HG03139 (cell line): ENCODE measurements at regions not wholly inside any gene's neighbourhood (a gene's known extent, or its start where the extent isn't known, plus 50 kb on each side); places are given as distances from the start of the nearest gene placed in this dataset.
"Not testable (repeated sequence)": the region's sequence is repeated elsewhere in the genome, so short reads cannot be mapped to it uniquely, and the experiment has no call there.

Experiments used
- ATAC-seq: cut with Tn5 transposase; IDR thresholded peaks from one replicate; pipeline ENCODE4 v1.9.1; 2021; ENCODE audit not compliant: unreplicated experiment

DNA sequence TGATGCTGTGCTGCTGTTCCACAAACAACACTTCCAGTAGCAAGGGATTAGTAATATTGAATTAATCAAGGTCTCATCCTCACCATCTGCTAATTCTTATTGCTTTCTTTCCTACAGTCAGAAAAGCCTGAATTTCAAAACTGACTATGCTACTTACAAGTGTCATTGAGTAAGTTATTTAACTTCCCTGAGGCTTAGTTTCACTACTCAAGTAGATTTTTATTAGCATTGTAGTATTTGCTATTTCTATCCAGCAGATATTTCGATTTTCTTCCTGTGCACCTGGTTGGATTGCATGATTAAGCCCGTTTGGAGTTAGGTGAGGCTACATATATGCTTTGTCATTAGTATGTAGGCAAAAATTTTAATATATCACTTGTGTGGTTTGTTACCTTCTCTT lies 591.5 kb downstream of the TRHDE start:
- ATAC-seq = no peak

DNA sequence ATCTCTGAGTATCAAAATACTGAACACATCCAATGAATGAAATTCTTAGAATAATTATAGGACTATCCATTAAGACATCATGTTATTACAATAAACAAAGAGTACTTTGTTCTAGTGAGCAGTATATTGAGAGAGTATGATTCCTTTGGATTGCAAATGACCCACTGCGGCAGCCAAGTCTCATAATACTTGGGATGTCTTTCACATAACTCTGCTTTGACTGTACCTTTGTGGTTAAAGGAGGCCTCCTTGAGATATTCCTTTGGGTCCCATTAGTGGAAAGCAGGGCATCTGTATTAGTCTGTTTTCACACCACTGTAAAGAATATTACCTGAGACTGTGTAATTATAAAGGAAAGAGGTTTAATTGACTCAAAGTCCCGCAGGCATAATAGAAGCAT lies 593.8 kb downstream of the TRHDE start:
- ATAC-seq = no peak

DNA sequence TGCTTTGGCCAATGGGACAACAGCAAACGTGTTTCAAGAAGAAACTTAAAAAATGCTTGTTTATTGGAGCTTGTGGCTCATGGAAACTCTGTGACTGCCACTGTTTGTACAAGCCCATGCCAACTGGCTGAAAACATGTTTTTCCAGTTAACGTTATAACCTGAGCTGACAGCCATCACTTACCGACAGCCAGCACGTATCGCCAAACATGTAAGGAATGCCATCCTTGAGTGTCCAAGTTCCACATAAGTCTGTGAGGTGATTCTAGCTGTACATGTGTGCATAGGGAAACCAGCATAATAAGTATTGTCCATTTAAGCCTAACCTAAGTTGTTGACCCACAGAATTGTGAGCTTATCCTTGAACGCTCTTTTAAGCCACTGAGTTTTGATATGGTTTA lies 596.9 kb downstream of the TRHDE start:
- ATAC-seq = no peak

- no peak for ATAC-seq
Observed at GRCh38 chr12:72872238-72872887, 600.2 kb downstream of the TRHDE start.

DNA sequence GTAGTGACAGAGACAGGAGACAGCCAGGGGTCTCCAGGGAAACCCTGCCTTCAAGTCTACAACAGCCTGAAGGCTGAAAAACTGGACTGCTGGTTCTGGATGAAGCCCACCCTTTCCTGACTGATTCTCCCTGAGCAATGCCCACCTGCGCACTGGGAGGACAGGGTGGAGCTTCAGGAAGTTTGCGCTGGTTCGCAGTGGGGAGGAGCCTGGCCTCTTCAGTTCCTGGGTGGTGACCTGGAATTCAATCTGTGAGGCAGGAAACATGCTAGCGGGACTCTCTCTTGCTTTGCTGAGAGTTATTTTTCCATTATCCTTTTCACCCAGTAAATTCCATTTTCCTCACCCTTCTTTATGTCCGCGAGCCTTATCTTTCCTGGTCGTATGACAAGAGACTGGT lies 600.8 kb downstream of the TRHDE start:
- ATAC-seq = no peak

DNA sequence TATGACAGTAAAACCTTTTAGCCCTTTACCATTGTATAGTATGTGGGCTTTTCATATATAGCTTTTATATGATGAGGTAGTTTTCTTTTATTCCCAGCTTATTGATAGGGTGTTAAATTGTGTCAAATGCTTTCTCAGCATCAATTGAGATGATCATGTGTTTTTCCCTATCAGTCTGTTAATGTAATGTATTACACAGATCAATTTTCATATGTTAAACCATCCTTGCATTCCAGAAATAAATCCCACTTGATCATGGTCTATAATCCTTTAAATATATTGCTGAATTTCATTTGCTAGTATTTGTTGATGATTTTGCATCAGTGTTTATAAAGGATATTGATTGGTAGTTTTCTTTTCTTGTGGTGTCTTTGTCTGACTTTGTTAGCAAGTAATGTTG lies 603.9 kb downstream of the TRHDE start:
- no peak for ATAC-seq

DNA sequence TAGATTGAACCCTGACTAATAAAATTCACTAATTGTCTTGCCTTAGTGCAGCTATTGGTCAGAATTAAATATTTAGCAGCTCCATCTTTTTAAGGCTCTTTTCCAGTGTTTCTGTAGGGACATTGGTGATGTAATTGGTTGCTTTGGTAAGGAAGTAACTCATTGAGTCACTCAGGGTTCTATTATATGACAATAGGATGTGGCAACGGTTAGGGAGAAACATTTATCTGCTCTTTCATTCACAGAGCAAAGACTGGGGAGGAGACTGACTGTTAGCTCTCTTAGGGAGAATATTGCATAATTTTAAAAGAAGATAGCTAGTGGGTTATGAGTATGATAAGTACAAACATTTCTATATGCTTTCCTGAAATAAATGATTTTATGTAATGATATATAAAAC lies 616.5 kb downstream of the TRHDE start:
- no peak for ATAC-seq

- no peak for ATAC-seq
Observed at GRCh38 chr12:72889791-72890190, 617.6 kb downstream of the TRHDE start.

- ATAC-seq = no peak
Observed at GRCh38 chr12:72901685-72902084, 629.5 kb downstream of the TRHDE start.

- ATAC-seq = no peak
Observed at GRCh38 chr12:72925716-72926115, 653.5 kb downstream of the TRHDE start.

DNA sequence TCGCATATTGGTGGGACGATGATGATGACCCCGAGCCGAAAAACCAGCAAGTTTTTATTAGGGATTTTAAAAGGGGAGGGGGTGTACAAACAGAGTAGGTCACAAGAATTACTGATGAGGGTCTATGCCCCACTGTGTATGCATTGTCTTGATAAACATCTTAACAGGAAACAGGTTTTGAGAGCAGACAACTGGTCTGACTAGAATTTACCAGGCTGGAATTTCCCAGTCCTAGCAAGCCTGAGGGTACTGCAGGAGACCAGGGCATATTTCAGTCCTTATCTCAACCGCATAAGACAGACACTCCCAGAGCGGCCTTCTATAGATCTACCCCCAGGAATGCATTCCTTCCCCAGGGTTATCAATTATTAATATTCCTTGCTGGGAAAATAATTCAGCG lies 659.7 kb downstream of the TRHDE start:
- not testable (repeated sequence) for ATAC-seq

- ATAC-seq = no peak
Observed at GRCh38 chr12:72937486-72937885, 665.3 kb downstream of the TRHDE start.

DNA sequence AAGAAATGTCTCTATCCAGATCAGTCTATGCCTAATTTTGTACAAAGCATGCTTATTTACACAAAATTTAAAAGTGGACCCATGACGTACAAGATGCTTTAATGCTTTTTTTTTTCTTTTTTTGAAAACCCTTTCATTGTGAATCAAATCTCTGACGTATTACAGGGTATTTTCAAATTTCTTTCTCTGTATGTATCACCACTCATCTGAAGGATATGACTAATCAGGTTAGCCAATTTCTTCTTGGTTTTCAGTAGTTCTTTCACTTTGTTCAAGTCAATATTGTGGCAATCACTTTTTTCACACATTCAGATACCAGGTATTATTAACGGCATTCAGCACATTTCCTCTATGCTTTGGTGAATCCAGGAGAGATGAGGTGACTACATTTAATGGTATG lies 685.3 kb downstream of the TRHDE start:
- no peak for ATAC-seq

DNA sequence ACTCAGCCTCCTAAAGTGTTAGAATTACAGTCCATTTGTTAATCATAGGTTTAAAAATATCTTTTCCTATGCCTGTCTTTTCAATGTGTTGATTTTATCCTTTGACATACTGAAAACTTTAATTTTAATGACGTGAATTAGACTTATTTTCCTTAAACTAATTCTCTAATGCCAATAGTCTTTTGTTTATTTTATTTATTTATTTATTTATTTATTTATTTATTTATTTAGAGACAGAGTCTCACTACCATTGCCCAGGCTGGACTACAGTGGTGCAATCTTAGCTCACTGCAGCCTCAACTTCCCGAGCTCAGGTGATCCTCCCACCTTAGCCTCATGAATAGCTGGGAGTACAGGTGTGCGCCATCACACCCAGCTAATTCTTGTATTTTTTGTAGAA lies 694.5 kb downstream of the TRHDE start:
- ATAC-seq = no peak

DNA sequence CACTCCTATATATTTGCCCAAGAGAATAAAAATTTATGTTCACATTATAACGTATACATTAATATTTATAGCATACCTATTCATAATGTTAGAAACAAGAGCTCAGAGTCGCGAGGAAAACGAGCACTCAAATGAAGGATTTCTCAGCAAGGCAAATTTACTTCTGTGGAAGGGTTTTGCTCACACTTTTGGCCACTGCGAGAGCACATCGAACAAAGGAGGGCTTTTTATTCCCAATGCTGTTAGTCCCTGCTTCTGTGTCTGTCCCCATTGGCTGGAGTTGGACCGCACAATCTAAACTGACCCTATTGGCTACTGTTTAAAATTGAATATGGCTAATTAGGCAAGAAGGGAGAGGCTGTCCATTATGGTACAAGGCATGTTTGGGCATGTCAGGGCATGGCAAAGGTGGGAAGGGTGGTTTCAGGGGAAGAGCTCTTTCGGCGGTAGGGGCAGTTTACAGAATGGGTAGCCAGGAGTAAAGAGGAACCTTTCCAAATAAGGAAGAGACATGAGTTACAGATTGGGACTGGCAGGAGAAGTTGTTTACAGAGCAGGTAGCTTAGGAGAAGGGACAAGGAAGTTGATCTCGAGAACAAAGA lies 702.9 kb downstream of the TRHDE start:
- no peak for ATAC-seq

DNA sequence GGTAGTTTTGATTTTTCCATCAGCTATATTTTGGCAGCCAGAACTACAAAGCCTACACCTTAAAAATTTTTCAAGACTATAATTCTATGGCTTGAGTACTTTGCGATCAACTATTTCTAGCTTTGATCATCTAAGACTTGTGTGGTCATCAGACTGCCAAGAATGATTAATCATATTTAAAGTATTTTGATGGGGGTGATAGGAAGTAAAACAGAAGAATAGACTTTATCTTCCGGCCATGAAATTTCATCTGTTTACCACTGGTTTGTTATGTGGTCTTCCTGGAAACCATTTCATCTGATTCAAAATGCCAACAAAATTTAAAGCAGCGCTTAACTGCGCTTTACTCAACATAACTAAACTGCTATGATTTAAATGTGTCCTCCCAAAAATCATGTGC lies 706.8 kb downstream of the TRHDE start:
- no peak for ATAC-seq

- no peak for ATAC-seq
Observed at GRCh38 chr12:72982356-72982755, 710.2 kb downstream of the TRHDE start.

DNA sequence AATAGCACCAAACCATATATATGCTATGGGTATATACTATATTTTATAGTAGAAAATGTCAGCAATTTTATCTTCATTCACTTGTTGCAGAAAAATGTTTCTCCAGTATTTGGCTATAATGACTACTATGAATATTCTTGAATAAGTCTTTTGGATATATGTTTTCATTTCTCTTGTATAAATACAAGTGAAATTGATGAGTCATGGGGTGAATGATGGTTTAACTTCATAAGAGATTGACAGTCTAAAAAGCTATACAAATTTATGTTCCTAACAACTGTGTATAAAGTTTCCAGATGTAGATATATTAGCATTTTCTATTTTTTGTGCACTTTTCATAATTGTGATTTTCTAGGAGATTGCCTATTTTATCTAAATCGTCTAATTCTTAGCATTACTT lies 714.8 kb downstream of the TRHDE start:
- ATAC-seq = no peak

DNA sequence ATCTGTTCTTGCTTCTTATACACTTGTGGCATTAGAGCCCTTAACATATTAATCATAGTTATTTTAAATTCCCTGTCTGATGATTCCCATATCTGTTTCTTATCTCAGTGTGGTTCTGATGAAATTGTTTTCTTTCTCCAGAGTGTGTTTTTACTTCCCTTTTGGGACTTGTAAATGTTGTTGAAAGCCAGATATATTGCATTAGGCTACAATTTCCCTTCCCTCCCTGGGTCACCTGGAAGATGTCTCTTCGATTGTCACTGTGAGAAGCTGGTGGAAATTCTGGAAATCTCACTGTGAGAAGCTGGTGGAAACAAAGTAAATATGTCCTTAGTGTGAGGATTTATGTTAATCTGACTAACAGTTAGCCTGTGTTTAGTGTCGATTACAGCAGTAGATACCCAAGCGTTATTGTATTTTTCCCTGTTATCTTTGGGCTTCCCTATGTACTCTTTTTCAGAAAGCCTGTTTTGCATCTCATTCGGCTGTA lies 717.3 kb downstream of the TRHDE start:
- no peak for ATAC-seq

DNA sequence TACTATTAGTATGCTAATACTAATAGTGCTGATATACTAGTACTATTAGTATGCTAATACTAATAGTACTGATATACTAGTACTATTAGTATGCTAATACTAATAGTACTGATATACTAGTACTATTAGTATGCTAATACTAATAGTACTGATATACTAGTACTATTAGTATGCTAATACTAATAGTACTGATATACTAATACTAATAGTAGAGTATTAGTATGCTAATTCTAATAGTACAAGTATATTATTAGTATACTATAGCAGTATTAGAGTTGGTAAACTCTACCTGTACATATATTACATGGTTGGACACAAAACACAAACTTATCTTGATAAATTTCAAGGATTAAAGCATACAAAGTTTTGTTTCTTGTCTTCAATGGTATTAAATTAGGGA lies 722.9 kb downstream of the TRHDE start:
- not testable (repeated sequence) for ATAC-seq

GRCh38 chr12:72995616-72996015 lies 723.4 kb downstream of the TRHDE start:
- no peak for ATAC-seq

GRCh38 chr12:73001806-73002205 lies 729.6 kb downstream of the TRHDE start:
- not testable (repeated sequence) for ATAC-seq

DNA sequence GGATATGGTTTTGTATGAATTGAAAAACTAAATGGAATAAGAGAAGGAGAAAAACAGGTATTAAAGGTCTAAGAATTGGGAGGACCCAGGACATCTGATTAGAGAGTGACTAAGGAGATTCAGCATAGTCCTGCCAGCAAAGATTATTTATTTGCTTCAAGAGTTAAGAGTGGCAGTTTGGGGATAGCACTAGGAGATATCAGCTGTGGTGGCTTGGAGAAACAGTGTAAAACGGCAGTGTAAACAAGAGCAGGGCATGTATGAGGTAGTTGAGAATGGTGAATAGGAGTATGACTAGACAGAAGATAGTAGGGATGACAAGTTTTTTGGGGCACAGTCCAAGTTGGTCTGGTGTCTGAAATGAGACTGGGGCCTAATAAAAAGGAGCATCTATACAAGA lies 730.3 kb downstream of the TRHDE start:
- ATAC-seq = not testable (repeated sequence)
